ENCODE measurements at regions not wholly inside any gene's neighbourhood (a gene's known extent, or its start where the extent isn't known, plus 50 kb on each side); places are given as distances from the start of the nearest gene placed in this dataset.

- TF ChIP-seq CTCF (IDR thresholded peaks at IDR 0.05): no peak
- no peak for TF ChIP-seq POLR2A (IDR thresholded peaks at IDR 0.05)
Observed at GRCh38 chr11:47904808-47905207, 56.7 kb upstream of the NUP160 start.
